Small intestine (tissue), 7 donors: ENCODE measurements at regions not wholly inside any gene's neighbourhood (a gene's known extent, or its start where the extent isn't known, plus 50 kb on each side); places are given as distances from the start of the nearest gene placed in this dataset.

Experiments used
- DNase-seq, 2 donors: peaks; one replicate each; pipeline versions ENCODE4 v3.0.0 to v3.0.0-alpha.2; 2013
- FAIRE-seq: peaks from 2 replicates; lab custom pipeline; 2012; peaks lifted over from hg19 to GRCh38; lab: Jason Lieb, UNC
- H3K27ac ChIP-seq, 3 donors: one replicate each; pipeline ENCODE4 v1.5.1; 2013; ENCODE audit warnings: low read length in 2 of 3, mild to moderate bottlenecking in 2 of 3, control low read depth in 1 of 3, inconsistent platforms in 1 of 3, low read depth in 1 of 3, moderate library complexity in 1 of 3
- H3K27me3 ChIP-seq, 3 donors: one replicate each; pipeline ENCODE4 v1.6.1; 2013; ENCODE audit warnings: low read length in 3 of 3, inconsistent platforms in 1 of 3; ENCODE audit not compliant: control insufficient read depth in 3 of 3, insufficient read depth in 3 of 3
- H3K36me3 ChIP-seq, 3 donors: one replicate each; pipeline ENCODE4 v1.6.1; 2013; ENCODE audit warnings: low read length in 3 of 3, inconsistent platforms in 1 of 3, low read depth in 1 of 3, mild to moderate bottlenecking in 1 of 3, moderate library complexity in 1 of 3; ENCODE audit not compliant: control insufficient read depth in 3 of 3, insufficient read depth in 2 of 3
- H3K4me1 ChIP-seq, 3 donors: one replicate each; pipeline ENCODE4 v1.6.1; 2013; ENCODE audit warnings: low read length in 2 of 3, inconsistent platforms in 1 of 3, low read depth in 1 of 3, mild to moderate bottlenecking in 1 of 3, moderate library complexity in 1 of 3; ENCODE audit not compliant: control insufficient read depth in 3 of 3, insufficient read depth in 2 of 3
- H3K4me3 ChIP-seq, 3 donors: one replicate each; pipeline ENCODE4 v1.5.1; 2013; ENCODE audit warnings: low read length in 3 of 3, control low read depth in 1 of 3, inconsistent platforms in 1 of 3, low read depth in 1 of 3, mild to moderate bottlenecking in 1 of 3, moderate library complexity in 1 of 3
- H3K9me3 ChIP-seq, 2 donors: one replicate each; pipeline ENCODE4 v1.6.1; 2013; ENCODE audit warnings: low read depth in 1 of 2, low read length in 1 of 2; ENCODE audit not compliant: control insufficient read depth in 2 of 2, insufficient read depth in 1 of 2
- WGBS, 3 donors: extraction: QIAGEN DNeasy Blood & Tissue Kit; methylation state at CpG; one replicate each; pipeline ENCODE4 v1.1.7; 2013; 5-methylcytosine and 5-hydroxymethylcytosine counted together
- donor health status: healthy with polysubstance abuse.
- donor health status: control.
- donor health status: control.
- donor health status: Bipolar disorder and iron deficiency.
- donor health status: healthy.

- DNase-seq (no peak), FAIRE-seq (no peak)
- no peaks in the 10 kb centered on the region for H3K27me3 ChIP-seq
- H3K9me3 ChIP-seq: no peaks in the 10 kb centered on the region
- WGBS, 3 donors: 67 to 83% (median 82%) methylated on average over 2 of the region's 2 CpGs
- H3K4me1 ChIP-seq: peaks cover 0 to 16% (median 0%) of the 10 kb centered on the region in 3 donors
- H3K27ac ChIP-seq: peak overlapping the region in 1 of 3 donors; percentile 28
- H3K4me3 ChIP-seq: no peak overlapping the region
- no peaks in the 10 kb centered on the region for H3K36me3 ChIP-seq
Observed at GRCh38 chr2:6215053-6215452, 522.9 kb downstream of the SOX11 start.

- no peaks in the 10 kb centered on the region for H3K27me3 ChIP-seq
- no peak overlapping the region for H3K27ac ChIP-seq
- no peaks in the 10 kb centered on the region for H3K9me3 ChIP-seq
- no peak overlapping the region for H3K4me3 ChIP-seq
- WGBS, 3 donors: 74 to 86% (median 80%) methylated on average over 2 of the region's 2 CpGs
- FAIRE-seq: no peak
- DNase-seq: no peak
- no peaks in the 10 kb centered on the region for H3K36me3 ChIP-seq
- H3K4me1 ChIP-seq: peaks cover 0 to 18% (median 0%) of the 10 kb centered on the region in 3 donors
Observed at GRCh38 chr2:6216234-6216633, 524.0 kb downstream of the SOX11 start.

DNA sequence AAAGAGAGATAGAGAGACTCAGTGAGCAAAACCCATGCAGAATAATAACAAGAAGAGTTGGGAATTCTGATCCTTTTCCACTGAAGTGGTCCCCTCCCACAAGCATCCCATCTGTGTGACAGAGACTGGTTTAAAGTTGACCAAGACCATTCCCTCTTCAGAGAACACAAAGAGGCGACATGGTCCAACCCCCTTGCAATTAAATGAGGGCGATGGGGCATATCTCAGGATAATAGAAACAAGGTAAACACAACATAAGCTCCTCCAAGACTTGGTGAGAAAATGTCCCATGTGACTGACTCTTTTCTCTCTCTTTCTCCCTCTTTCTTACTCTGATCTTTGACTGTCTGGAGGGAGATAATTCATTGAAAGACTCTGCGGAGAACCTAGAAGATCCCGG lies 526.7 kb downstream of the SOX11 start:
- Histone ChIP-seq H3K4me1 (peaks cover 0 to 18% (median 0%) of the 10 kb centered on the region in 3 donors), H3K27ac (no peak overlapping the region), H3K27me3 (no peaks in the 10 kb centered on the region), H3K36me3 (no peaks in the 10 kb centered on the region), H3K9me3 (no peaks in the 10 kb centered on the region), H3K4me3 (no peak overlapping the region)
- WGBS, 3 donors: 87 to 91% (median 91%) methylated on average over 4 of the region's 4 CpGs
- FAIRE-seq (no peak), DNase-seq (no peak)

DNA sequence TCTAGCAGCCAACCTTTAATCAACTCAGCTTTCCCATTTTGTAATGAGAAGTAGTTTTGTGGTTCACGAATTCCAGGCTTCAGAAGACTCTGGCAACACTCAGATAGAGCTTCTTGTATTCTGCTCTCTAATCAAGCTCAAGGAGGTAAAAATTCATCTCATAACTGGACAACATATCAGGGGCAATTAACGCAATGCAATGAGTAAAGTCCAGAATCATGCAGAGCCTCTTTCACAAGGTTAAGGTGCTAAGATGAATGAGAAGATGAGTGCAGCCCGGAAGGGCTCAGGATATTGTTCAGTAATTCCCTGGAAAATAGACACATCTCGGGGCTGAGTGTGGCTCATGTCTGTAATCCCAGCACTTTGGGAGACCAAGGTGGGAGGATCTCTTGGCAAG lies 527.7 kb downstream of the SOX11 start:
- Histone ChIP-seq H3K9me3 (no peaks in the 10 kb centered on the region), H3K36me3 (no peaks in the 10 kb centered on the region), H3K27ac (peak overlapping the region in 1 of 3 donors; percentile 49), H3K27me3 (no peaks in the 10 kb centered on the region), H3K4me1 (peaks cover 0 to 18% (median 0%) of the 10 kb centered on the region in 3 donors), H3K4me3 (no peak overlapping the region)
- FAIRE-seq (no peak), DNase-seq (peak; percentile 58 to 68)
- WGBS, 3 donors: 22 to 64% (median 50%) methylated on average over 4 of the region's 4 CpGs

- Histone ChIP-seq H3K4me1 (peaks cover 0 to 18% (median 0%) of the 10 kb centered on the region in 3 donors), H3K27ac (no peak overlapping the region), H3K9me3 (no peaks in the 10 kb centered on the region), H3K4me3 (no peak overlapping the region), H3K27me3 (no peaks in the 10 kb centered on the region), H3K36me3 (no peaks in the 10 kb centered on the region)
- FAIRE-seq: no peak
- 80 to 86% (median 81%) methylated on average over 4 of the region's 4 CpGs for WGBS, 3 donors
- no peak for DNase-seq
Observed at GRCh38 chr2:6222296-6222695, 530.1 kb downstream of the SOX11 start.

DNA sequence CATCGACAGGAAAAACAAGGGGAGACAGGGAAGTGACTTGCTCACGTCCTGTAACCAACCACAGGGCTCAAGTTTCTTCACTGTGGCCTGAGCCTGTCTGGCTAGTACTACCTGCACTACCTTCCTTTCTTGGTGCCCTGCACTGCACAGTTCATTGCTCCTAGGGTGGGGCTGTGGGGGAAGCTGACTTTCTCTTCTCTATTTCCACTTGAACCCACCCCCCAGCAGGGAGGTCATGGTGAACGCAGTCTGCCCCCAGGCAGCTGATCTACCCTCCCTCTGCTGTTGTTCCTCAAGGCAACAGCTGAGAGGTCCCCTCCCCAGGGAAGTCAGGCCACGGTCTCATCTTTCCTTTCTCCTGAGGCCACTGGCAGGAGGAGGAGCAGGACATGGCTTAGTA lies 532.1 kb downstream of the SOX11 start:
- no peak overlapping the region for H3K27ac ChIP-seq
- WGBS, 3 donors: 67 to 73% (median 68%) methylated on average over 4 of the region's 4 CpGs
- peaks cover 0 to 12% (median 0%) of the 10 kb centered on the region in 3 donors for H3K4me1 ChIP-seq
- FAIRE-seq (no peak), DNase-seq (no peak)
- H3K4me3 ChIP-seq: no peak overlapping the region
- no peaks in the 10 kb centered on the region for H3K9me3 ChIP-seq
- H3K36me3 ChIP-seq: no peaks in the 10 kb centered on the region
- H3K27me3 ChIP-seq: no peaks in the 10 kb centered on the region

- DNase-seq (no peak), FAIRE-seq (no peak)
- Histone ChIP-seq H3K27ac (no peak overlapping the region), H3K36me3 (no peaks in the 10 kb centered on the region), H3K4me3 (no peak overlapping the region), H3K4me1 (no peaks in the 10 kb centered on the region), H3K27me3 (no peaks in the 10 kb centered on the region), H3K9me3 (peaks cover 0 to 3% of the 10 kb centered on the region in 2 donors)
- WGBS, 3 donors: 39 to 67% (median 55%) methylated on average over 1 of the region's 2 CpGs
Observed at GRCh38 chr2:6228251-6228650, 536.1 kb downstream of the SOX11 start.

DNA sequence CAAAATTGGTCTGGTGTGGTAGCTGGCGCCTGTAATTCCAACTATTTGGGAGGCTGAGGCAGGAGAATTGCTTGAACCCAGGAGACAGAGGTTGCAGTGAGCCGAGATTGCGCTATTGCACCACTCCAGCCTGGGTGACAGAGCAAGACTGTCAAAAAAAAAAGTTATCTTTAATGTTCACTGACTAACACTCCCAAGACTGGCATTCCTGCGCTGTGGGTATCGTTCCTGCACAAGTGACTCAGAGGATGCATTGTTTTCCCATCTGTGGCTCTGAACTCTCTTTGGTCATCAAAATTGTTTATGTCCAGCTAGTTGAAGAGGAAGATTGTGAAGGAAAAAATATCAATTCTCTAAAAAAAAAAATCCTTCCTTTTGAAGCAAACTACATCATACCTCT lies 539.0 kb downstream of the SOX11 start:
- H3K9me3 ChIP-seq: peaks cover 0 to 3% of the 10 kb centered on the region in 2 donors
- no peaks in the 10 kb centered on the region for H3K36me3 ChIP-seq
- no peaks in the 10 kb centered on the region for H3K4me1 ChIP-seq
- no peak for DNase-seq
- 88 to 95% (median 91%) methylated on average over 4 to 5 of the region's 5 CpGs for WGBS, 3 donors
- H3K27ac ChIP-seq: no peak overlapping the region
- no peak overlapping the region for H3K4me3 ChIP-seq
- H3K27me3 ChIP-seq: no peaks in the 10 kb centered on the region
- FAIRE-seq: no peak

DNA sequence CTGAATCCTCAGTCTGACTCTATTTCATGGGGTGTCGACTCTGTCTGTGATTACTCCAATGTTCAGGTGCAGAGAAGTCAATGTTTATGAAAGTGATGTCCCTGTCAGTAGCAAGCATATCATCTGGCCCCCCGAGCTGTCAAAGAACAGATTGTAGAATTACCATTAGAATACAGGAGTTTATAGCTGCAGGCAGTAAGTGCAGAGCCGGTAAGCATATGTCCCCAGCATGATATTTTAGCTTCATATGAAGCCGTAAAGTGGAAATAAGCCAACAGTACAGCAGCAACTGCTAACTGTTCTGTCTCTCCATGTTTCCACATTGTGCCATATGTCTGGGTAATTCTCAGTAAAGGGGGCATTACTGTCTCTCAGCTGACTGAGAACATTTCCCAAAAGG lies 541.8 kb downstream of the SOX11 start:
- 84 to 88% (median 85%) methylated on average over 4 of the region's 4 CpGs for WGBS, 3 donors
- Histone ChIP-seq H3K4me3 (no peak overlapping the region), H3K27ac (no peak overlapping the region), H3K4me1 (no peaks in the 10 kb centered on the region), H3K36me3 (no peaks in the 10 kb centered on the region), H3K27me3 (no peaks in the 10 kb centered on the region), H3K9me3 (peaks cover 1 to 3% of the 10 kb centered on the region in 2 donors)
- FAIRE-seq (no peak), DNase-seq (no peak)
